IPS-18c (cell line): ENCODE measurements at regions not wholly inside any gene's neighbourhood (a gene's known extent, or its start where the extent isn't known, plus 50 kb on each side); places are given as distances from the start of the nearest gene placed in this dataset.

Experiments used
- H3K4me3 ChIP-seq: 2 replicates; pipeline ENCODE4 v1.7.0; 2013; ENCODE audit warnings: low read depth, mild to moderate bottlenecking, low read length, moderate library complexity; ENCODE audit not compliant: insufficient read depth
- H3K9me3 ChIP-seq: one replicate; pipeline ENCODE4 v1.6.1; 2013; ENCODE audit warnings: mild to moderate bottlenecking, low read length, moderate library complexity; ENCODE audit not compliant: control insufficient read depth, insufficient read depth

DNA sequence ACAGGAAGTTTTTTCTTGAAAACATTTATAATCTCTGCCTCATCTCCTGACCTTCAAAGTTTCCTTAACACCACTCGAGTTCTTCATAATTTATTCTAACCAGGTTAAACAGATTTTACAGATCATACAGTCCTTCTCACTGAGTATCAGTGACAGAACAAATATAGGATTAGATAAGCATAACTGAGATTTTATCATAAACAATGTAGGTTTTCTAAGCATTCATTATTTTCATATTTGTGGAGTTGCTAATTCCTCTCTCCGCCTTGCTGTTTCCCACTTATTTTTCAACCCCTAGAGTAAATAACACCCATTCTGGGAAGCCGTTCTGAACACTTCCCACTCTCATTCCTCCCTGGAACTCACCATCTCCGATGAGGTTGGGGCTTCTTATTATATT, 229.9 kb downstream of the HACE1 start:
- H3K9me3 ChIP-seq = no peaks in the 10 kb centered on the region
- H3K4me3 ChIP-seq = no peak overlapping the region

DNA sequence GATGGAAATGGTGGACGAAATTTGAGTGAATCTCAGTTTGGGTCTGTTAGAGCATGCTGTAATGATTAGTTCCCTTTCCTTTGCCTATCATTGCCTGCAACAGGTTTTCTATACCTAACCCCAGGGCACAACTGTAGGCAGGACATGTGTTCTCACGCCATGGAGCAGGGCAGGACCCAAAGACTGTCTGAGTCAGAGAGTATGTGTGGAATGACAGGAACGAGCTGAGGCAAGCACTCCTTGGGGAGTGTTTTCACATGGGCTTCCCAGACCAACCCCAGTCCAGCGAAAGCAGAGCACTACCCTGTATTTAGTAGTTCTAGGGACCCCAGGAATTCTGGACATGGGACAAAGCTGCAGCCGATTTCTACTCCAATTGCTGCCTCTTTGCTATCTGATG, 234.2 kb downstream of the HACE1 start:
- H3K9me3 ChIP-seq = no peaks in the 10 kb centered on the region
- no peak overlapping the region for H3K4me3 ChIP-seq

DNA sequence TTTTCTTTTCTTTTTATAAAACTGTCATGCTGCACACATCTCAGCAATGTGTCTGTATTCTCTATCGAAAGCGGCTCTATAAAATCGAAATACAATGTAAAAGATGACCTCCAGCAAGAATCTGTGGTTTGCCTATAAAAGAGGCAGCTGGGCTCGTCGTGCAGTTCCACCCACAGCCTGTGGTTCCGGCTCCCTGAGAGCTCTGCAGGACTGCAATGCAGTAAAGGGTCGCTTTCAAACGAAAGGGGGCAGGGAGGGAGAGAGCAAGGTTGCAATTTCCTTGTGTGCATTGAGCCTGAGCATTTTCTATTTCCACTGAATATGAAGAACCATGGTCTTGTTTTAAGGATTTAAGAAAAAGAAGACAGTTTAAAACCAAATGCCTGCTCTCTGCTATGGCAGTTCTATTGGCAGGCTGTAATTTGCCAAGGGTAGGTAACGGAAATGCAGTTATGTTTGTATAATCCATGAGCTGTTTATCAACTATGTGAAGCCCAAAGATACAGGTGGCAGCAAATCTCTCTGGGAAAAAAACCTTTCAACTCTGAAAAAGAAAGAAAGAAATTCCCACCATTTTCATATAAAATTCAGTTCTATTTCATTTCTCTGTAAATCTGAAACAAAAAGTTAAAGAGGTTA, 236.5 kb downstream of the HACE1 start:
- H3K4me3 ChIP-seq = no peak overlapping the region
- no peaks in the 10 kb centered on the region for H3K9me3 ChIP-seq

DNA sequence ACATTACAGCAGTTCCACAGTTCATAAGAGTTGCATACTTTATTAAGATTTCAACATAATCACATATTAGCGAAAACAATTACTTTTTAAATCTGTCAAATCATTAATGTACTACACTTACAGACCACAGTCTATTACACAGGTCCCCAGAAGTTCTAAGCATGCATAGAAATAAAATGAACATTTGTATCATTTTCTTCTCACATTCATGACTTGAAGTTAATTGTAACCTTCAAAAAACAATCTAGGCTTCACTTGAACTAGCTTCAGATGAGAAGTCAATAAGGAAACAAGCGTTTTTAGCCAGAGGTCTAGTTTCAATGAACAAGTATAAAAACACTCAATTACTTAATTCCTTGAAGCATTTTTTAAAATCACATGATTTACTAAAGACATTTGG, 238.3 kb downstream of the HACE1 start:
- no peaks in the 10 kb centered on the region for H3K9me3 ChIP-seq
- no peak overlapping the region for H3K4me3 ChIP-seq

DNA sequence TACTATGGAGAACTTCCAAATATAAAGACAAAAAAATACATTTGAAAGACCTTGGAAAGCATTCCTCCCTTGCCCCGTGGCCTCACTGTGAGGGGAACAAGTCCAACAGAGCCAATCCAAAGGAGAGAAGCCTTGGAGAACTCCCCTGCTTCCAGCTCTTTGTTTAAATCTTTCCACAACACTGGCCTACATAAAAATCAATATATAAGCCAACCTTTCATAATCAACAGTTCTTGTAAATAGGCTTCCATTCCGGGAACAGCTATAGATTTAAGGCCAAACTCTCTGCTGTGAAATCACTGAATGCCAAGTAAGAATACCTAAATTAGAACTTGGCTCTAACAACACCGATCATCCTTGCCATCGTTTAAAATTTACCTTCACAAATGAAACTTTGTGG, 242.1 kb downstream of the HACE1 start:
- Histone ChIP-seq H3K4me3 (no peak overlapping the region), H3K9me3 (no peaks in the 10 kb centered on the region)

DNA sequence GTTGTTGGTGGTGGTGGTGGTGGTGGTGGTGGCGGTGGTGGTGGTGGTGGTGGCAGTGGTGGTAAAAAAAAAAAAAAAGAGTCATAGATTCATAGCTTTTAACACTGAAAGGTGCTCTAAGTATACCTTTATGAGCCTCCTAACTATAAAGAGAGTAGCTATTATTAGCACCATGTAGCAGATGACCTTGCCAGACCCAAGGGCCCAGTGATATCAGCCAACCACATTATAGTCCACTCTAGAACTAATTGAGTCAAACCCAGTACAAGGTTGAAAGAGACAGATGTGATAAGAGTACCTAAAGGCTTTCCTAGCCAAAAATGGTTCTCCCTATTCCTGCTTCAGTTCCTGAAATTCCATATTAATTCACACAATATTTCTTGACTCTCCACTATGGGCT, 245.3 kb downstream of the HACE1 start:
- Histone ChIP-seq H3K9me3 (no peaks in the 10 kb centered on the region), H3K4me3 (no peak overlapping the region)

DNA sequence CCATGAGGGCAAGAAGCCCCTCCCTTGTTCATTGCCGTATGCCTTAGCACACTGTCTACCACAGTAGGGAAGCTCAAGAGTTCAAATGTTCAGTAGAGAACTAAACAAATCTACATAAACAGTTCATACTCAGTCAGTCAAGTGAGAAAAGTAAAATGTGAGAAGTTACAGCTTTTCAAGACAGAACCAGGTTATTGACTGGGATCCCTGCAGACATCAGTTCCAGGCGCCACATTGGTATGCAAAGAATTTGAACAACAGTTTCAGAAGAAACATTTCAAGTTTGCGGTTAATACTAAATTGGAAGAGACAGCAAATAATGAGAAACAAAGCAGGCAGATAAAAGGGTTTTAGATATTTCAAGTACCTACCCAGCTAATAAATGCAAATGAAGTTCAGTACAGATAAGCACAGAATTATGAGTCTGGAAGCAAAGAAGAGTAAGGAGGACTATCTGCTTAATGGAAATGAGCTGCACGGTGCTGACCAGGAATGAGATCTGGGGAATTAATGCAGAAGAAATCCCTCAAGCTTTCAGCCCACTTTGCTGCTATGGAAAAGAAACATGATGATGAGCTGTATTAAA, 246.2 kb downstream of the HACE1 start:
- Histone ChIP-seq H3K9me3 (no peaks in the 10 kb centered on the region), H3K4me3 (no peak overlapping the region)

DNA sequence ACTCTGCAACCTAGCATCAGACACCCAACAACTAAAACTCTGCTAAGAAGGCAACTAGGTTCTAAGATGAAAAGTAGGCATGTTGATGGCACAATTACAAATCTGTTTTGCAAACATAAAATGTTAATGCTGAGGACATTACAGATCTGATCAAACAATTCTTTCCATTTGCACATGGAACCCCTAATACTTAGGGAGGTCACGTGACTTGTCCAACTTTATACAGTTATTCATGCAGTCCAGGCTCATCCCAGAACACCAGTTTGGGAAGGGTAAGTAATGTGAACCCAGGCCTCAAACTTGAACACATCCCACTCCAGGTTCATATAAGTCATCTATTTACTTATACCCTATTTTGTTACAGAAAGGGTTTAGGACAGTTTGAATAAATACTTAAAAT, 247.2 kb downstream of the HACE1 start:
- no peaks in the 10 kb centered on the region for H3K9me3 ChIP-seq
- no peak overlapping the region for H3K4me3 ChIP-seq

DNA sequence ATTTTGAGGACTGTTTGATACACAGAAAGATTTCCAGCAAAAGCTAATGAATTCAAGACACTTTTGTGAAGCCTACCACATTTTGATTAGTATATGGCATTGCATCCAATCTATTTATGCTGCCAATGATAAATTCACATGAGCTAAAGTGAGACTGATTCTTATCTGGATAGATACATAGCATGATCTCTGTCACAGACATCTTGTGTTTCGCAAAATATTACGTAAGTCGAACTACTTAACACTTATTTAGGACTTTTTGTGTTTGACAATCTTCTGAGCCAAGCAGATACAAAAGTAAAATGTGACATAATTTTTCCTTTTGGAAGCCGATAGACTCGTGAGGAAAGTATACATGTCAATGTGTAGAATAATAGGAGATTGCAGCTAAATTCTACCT, 251.6 kb downstream of the HACE1 start:
- H3K9me3 ChIP-seq = no peaks in the 10 kb centered on the region
- H3K4me3 ChIP-seq = no peak overlapping the region

DNA sequence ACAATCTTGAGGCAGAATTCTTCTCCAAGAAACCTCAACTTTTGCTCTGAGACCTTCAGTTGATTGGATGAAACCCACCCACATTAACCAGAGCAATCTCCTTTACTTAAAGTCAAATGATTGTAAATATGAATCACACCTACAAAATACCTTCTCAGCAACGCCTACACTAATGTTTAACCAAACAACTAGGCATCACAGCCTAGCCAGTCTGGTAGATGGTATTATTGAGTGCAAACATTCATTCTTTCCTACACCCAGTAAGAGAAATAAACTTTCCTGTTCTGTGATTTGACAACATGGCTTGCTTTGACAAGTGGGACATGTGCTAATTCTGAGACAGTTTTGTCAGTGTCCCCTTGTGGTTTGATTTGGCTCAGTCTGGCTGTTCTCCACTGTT, 252.2 kb downstream of the HACE1 start:
- Histone ChIP-seq H3K9me3 (no peaks in the 10 kb centered on the region), H3K4me3 (no peak overlapping the region)

DNA sequence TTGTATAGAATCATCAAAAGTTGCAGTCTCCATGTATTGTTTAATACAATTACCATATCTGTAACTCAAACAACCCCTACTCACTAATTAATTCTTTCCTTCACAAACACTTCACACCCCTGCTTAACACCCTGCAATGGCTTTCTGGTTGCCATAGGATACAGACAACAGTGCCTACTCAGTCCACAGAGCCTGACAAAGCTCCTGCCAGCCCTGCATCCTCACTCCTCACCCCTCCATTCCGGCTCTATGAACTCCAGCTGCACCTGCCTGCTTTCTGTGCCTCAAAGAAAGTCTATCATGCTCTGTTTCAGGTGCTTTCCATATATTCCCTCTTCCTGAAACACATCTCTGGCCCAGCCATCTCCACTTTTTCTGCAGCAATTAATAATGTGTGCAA, 253.4 kb downstream of the HACE1 start:
- Histone ChIP-seq H3K9me3 (no peaks in the 10 kb centered on the region), H3K4me3 (no peak overlapping the region)

DNA sequence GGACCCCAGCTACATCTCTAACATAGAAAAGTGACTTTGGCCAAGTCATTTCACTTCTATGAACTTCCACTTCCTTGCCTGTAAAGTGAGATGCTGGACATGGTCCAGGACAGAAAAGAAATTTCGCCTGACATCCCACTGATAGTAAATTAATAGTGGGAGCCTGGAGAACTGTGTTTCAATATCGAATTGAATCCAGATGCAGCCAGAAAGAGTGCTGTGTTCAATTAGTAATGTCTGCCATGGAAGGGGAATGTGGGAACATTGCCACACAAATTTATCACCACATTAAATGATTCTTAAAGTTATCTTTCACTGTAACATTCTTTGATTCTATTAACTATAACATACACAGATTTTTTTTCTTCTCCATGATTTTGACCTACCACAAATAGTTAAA, 255.0 kb downstream of the HACE1 start:
- H3K4me3 ChIP-seq = no peak overlapping the region
- H3K9me3 ChIP-seq = no peaks in the 10 kb centered on the region

DNA sequence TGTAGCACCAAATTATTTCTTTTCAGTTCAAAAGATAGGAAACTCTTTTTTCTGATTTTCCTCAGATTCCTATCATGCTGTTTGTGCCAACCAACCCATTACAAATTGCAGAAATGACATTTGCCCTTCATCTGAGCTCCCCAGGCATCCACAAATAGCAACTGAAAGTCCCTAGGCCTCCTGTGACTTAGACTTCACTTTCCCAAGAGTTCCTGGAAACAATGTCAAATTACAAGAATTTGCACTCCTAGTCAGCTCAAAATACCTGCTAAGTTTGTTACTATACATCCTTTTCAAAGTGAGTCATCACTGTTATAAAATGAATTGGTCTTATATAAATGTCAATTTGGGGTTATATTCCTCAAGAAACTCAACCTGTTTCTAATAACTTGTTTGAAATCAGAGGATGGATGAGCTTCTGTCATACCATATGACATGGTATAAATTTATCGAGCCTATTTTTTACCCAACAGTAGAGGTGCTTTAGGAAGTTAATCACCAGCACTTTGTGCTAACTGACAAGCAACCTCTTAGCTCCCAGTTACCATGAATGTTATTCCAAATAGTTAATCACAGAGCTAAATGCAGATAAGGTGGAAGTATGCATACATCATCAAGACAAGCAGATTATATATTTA, 256.5 kb downstream of the HACE1 start:
- Histone ChIP-seq H3K9me3 (no peaks in the 10 kb centered on the region), H3K4me3 (no peak overlapping the region)

DNA sequence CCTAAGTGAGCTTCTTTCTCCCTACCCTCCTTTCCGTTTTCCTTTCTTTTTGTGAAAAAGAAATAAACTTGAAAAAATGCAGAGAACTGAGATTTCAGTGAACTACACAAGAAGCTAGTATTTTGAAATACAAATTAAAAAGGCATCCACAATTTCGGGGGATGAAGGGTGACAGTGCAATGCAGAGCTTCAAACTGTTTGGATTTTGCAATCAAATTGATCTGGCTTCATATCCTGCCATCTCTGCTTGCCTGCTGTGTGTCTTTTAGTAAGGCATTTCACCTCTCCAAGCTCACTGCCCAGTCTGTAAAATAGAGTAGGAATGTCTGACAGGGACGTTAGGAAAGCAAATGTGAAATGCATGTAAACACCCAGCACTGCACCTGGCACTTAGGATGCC, 258.0 kb downstream of the HACE1 start:
- Histone ChIP-seq H3K9me3 (no peaks in the 10 kb centered on the region), H3K4me3 (no peak overlapping the region)

DNA sequence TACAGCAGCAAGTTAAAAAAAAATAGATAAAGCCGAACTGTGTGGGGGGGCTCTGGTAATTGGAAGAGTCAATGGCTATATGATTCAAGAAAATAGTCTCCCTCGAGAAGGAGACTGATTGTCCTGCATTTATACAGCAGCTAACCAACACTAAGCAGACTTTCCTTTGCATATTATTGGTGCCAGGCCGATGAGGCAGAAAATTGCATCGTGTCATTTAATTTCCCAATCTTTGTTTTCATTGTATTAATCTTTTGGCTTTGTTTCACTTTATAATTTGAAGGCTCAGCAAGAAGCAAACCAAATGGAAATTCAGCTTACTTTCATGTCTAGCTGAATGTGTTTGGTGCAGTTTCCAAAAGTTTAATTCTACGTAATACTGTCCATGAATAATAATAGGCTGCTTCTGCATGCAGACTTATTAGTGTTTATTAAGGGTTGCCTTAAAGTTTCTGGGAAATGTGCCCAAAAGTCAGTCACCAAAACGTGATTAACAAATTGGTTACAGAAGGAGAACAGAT, 258.5 kb downstream of the HACE1 start:
- no peak overlapping the region for H3K4me3 ChIP-seq
- no peaks in the 10 kb centered on the region for H3K9me3 ChIP-seq

DNA sequence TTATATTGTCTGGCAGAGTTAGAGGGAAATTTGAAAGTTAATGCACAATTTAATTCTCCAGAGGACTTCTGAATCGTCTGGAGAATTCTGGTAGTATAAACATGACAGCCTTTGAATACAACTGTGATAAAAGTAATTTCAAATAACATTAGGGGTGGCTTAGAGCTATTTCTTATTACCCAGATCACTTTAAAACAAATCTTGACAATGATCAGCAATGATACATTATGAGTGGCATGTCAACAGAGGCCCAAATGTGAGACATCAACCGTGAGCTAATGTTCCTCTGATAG, 259.1 kb downstream of the HACE1 start:
- no peaks in the 10 kb centered on the region for H3K9me3 ChIP-seq

DNA sequence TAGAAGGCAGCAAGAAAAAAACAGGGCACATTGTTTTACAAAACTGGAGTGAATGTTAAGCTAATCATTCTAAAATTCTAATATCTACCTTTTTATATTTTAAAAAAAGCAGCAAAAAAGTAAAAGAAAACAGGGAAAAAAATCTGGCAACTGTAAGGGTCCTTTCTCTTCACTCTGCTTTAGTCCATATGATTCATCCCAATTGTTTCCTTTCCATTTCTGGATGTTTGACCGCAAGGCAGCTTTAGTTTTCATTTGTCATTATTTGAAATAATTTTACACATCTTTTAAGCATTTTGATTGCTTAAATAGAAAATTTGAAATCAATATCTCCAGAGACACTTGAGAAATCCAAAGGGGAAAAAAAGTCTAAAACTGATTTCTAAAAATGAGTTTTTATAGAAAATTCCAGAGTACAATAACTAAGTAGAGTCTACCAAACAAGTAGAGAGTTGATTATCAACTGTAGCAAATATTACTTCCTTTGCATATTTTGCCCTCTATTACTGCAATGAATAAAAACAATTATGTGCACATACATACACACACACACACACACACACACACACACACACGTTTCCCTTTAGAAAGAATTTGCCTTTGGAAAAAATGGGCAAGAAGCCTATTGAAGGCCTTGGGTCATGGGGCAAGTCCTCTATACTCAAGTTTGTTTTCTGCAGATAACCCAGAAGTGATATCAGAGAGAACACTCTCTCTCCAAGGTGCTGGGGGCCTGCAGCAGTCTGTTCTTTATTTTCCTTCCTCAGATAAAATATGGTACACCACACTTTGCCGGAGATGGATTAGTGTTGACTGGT, 259.7 kb downstream of the HACE1 start:
- Histone ChIP-seq H3K4me3 (no peak overlapping the region), H3K9me3 (no peaks in the 10 kb centered on the region)

More for the DNA sequence above, 259.1 kb downstream of the HACE1 start:
- H3K4me3 ChIP-seq = no peak overlapping the region

DNA sequence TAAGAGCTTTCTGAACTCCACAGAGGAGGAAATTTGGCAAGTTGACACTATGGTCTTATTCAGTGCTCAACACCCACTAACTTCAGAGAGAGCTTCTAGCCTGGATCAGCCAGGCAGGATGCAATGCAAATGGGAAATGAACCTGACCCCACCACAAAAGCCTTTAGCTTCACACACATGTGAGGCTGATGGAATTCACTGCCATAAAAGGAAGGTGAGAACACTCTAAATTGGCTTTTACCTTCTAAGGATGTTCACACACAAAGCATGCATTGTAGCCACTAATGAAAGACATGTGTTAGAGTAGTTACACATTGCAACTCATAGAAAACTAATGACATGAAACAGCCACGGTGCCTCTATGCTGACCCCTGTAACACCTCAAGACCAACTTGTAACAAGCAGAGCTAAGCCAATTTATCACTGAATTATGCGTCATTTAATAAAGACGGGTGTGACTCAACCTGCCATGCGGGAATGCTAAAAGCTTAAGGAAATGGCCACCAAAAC, 262.1 kb downstream of the HACE1 start:
- Histone ChIP-seq H3K9me3 (no peaks in the 10 kb centered on the region), H3K4me3 (no peak overlapping the region)
